ENCODE measurements at regions not wholly inside any gene's neighbourhood (a gene's known extent, or its start where the extent isn't known, plus 50 kb on each side); places are given as distances from the start of the nearest gene placed in this dataset.

DNA sequence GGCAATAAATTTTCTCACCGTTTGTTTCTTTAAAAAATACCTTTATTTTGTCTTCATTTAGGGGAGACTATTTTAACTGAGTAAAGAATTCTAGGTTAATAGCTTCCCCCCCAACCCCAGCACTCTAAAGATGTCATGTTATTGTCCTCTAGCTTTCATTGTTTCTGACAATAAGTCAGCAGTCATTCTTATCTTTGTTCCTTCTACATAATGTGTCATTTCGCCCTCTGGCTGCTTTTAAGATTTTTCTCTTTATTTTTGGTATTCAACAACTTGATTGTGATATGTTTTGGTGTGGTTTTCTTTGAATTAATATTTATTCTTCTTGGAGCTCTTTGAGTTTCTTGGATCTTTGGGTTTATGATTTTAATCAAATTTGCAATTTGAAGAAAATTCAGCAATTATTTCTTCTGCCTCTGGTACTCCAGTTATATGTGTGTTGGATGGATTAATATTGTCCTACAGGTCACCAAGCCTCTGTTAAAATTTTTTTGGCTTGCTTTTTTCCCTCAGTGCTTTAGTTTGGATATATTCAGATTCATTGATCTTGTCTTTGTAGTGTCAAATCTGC is 64.6 kb upstream of the ELN start:
- no peak for DNase-seq (ENCODE audit: low read depth in 4 of 4, low spot score in 3 of 4)

GRCh38 chr7:73964786-73965185 is 63.2 kb upstream of the ELN start:
- DNase-seq (ENCODE audit: low read depth in 4 of 4, low spot score in 3 of 4) = no peak

DNA sequence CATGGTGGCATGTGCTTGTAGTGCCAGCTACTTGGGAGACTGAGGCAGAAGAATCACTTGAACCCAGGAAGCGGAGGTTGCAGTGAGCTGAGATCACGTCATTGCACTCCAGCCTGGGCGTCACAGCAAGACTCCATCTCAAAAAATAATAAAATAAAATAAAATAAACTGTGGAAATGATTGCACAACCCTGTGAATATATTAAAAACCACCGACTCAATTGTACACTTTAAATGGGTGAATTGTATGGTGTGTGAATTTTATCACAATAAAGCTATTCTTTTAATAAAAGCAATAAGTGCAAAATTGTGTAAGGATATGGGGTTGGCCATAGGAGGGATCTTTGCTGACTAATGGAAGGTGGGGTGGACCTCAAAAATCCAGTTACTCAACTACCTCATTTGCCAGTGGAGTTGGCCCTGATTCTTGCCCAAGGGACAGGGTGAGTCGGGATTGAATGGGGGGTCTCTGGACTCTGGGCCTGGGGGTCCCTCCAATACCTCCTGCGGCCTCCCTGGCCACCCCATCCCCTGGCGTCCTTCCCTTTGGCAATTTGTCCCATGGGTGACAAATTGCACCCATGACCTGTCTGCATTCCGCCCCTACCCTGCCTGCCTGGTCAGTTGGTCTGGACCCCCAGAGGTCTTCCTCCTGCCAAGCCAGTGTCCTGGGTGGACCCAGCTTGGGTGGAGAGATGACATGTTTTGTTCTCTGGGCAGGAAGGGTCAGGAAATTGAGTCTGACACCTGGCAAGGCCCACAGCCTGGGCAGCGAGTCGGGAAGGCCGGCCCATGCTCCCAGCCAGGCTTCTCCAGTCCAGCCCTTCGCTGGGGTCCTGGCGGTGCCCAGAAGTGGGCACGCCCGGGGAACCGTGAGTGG is 61.7 kb upstream of the ELN start:
- DNase-seq (ENCODE audit: low read depth in 4 of 4, low spot score in 3 of 4) = no peak

GRCh38 chr7:73966941-73967831 is 60.8 kb upstream of the ELN start:
- DNase-seq (ENCODE audit: low read depth in 4 of 4, low spot score in 3 of 4) = no peak

DNA sequence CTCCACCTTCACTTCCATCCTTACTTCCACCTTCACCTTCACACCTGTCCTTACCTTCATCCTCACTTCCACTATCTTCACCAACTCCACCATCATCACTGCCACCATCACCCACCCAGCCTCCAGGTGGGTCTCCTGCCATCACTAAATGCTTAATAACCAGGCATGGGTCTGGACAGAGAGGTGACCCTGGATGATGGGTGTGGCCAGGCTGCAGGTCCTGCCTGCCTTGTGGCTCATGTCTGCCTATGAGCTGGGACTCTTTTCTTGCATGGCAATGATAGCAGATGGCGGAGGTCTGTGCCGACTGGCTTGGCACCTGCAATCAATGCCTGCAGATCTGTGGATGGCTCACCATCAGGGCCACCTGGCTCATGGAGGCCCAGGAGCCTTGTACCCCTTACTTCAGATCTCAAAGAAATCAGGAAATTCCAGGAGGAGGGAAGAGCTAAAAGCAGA is 60.1 kb upstream of the ELN start:
- no peak for DNase-seq (ENCODE audit: low read depth in 4 of 4, low spot score in 3 of 4)

- no peak for DNase-seq (ENCODE audit: low read depth in 4 of 4, low spot score in 3 of 4)
Observed at GRCh38 chr7:73968487-73968886, 59.5 kb upstream of the ELN start.

DNA sequence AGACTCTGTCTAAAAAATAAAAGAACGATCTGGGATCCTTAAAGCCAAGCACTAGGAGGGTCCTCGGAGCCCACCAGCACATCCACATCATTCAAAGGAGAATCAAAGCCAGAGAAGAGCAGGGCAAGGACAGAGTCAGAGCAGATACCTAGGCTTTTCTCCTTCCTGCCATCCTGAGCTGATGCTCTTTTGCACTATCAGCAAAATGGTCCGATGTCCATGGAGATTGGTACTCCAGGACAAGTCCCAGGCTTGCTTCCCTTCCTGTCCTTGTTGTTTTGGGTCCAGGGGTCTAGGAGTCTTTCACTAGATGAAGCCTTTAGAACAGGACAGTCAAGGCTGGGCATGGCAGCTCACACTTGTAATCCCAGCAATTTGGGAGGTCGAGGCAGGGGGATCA is 58.0 kb upstream of the ELN start:
- no peak for DNase-seq (ENCODE audit: low read depth in 4 of 4, low spot score in 3 of 4)

GRCh38 chr7:73970801-73971229 is 57.2 kb upstream of the ELN start:
- DNase-seq (ENCODE audit: low read depth in 4 of 4, low spot score in 3 of 4) = no peak

- DNase-seq (ENCODE audit: low read depth in 4 of 4, low spot score in 3 of 4) = no peak
Observed at GRCh38 chr7:73971322-73971703, 56.7 kb upstream of the ELN start.

- DNase-seq (ENCODE audit: low read depth in 4 of 4, low spot score in 3 of 4) = no peak
Observed at GRCh38 chr7:73971704-73972341, 56.1 kb upstream of the ELN start.

- DNase-seq (ENCODE audit: low read depth in 4 of 4, low spot score in 3 of 4) = no peak
Observed at GRCh38 chr7:73972614-73973013, 55.4 kb upstream of the ELN start.

- DNase-seq (ENCODE audit: low read depth in 4 of 4, low spot score in 3 of 4) = no peak
Observed at GRCh38 chr7:73973091-73973490, 54.9 kb upstream of the ELN start.

DNA sequence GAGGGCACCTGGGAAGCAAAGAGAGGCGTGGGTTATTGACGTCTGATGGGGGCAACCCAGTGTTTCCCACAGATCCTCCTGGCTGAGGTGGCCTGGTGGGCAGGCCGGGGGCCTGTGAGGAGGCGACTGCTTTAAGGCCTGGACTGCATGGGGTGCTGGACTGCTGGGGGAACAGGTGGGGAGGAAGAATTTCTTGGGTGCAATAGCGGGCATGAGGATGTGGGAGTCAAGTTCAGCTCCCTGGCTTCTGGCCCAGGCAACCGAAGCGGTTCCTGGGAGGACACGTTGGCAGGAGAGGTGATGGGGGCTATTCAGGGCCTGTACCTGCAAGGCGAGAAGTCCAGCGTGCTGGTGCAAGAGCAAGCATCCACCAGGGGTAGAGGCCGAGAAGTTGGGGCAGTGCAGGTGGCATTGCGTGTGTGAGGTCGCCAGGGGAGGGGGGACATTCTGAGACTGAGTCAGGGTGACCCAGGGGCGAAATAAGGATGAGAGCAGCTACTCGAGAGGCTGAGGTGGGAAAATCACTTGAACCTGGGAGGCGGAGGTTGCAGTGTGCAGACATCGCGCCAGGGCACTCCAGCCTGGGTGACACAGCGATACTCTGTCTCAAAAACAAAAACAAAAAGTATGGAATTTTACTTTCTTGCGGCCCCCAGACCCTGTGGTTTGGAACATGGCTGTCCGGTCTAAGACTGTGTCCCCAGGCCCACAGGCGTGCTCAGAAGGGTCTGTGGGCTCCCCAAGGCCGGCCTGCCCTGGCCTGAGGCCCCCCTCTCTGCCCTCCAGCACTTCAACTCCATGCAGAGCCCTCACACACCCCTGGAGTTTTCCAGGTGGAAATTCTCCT is 53.6 kb upstream of the ELN start:
- DNase-seq (ENCODE audit: low read depth in 4 of 4, low spot score in 3 of 4) = no peak

DNA sequence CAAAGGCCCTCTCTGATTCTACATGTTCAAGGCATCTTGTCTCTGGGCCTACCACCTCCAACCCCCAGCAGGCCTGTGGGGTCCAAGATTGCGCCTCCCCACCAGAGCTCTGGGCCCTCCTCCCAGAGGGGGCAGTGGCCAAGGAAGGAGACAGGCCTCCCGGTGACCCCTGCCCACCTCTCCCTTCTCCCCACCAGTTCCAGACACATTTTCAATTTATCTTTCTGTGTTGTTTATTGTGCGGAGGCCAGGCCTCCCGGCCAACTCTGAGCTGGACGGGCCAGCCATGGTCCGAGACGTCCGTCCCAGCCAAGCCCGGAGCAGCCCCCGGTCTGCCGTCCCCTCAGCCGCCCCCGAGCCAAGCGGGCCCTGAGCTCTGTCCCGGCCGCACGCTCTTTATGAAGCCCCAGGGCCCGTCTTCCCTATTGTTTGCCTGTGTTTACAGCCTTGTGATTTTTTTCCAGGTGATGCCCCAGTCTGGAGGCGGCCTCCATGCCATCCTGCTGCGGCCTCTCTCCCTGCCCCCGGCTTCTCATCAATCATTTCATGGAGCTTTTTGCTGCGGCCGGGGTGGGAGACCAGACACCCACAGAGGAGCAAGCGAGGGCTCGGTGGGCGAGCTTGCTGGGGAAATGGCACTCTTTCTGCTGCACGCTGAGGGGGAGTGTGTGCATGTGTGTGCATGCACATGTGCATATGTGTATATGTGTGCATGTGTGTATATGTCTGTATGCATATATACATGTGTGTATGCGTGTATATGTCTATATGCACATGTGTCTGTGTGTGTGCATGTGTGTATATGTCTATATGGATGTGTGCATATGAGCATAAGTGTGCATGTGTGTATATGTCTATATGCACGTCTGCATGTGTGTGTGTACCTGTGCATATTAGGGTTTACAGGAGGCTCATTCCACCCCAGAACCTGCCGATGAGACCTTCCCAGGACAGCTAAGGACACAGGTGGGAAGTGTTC is 52.7 kb upstream of the ELN start:
- DNase-seq (ENCODE audit: low read depth in 4 of 4, low spot score in 3 of 4) = no peak

DNA sequence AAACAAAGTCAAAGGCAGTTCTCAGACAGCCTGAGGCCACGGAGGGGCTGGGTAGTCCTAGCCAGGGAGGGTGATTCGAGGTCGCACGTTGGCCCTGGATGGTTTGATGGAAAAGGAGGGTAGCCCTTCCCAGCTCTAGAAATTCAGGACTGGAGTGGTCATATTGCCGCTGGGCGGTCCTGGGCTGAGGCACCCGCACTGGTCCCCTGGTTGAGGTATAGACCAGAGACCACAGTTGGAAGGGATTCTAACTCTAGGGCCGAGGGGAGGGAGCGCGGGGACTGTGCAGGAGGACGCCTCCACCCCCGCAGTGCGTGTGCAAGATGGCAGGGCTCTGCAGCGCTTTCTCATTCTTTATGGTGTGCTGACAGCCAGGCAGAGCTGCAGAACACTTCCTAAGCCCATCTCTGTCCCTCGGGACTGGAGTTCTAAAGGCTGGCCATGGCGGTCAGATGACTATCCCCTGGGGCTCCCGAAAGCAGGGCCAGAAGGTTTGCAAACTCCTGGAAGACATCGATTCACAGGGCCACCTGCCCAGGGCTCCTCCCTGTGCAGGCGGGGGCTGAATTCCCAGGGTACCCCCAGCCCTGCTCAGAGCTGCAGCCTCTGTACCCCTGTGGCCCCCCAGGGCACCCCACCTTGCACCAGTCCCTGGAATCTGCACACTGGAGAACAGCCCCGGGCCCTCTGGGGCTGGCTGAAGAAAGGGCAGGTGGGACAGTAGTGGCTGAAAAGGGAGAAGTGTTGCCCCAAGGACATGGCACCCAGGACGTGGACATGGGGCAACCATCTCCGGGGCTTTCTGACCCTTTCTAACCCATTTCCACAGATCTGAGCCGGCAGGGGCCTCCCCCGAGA is 51.0 kb upstream of the ELN start:
- DNase-seq (ENCODE audit: low read depth in 4 of 4, low spot score in 3 of 4) = peak in 1 of 4 donors; percentile 27

DNA sequence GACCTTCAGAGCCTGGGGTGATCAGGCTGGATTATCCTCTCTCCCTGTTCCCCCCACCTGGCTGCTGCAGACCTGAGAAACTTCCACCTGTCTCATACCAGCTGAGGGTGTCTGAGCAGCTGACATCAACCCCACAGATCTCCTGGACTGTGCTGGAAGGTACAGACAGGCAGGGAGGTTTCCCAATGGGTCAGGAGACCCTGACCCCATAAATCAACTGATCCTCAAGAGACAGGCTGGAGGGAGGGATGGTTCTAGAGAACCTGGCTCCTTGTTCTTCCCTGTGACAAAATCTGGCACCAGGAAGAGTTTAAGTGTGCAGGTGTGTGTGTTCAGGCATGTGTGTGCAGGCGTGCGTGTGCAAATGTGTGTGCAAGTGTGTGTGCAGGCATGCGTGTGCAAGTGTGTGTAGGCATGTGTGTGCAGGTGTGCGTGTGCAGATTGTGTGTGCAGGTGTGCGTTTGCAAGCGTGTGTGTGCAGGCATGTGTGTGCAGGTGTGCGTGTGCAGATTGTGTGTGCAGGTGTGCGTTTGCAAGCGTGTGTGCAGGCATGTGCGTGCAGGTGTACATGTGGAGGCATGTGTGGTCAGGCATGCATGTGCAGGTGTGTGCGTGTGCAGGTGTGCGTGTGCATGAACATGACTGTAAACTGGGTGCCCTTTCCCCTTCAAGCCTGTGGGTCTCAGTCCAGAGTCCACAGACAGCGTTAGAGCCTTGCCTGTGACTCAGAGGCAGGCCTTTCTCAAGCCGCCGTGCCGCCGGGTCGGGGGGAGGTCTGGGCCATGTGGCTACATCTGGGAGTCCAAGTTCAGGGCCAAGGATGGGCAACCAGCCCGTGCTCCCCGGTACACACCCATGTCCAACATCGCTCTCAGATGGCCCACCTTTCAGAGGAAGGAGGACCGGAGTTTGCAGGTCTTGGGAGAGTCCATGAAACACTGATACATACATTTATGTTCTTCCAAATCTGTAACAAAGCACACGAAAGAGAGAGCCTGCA is 50.1 kb upstream of the ELN start:
- no peak for DNase-seq (ENCODE audit: low read depth in 4 of 4, low spot score in 3 of 4)

Measured in left renal pelvis (tissue), 4 donors.